GM06990 (cell line): ENCODE measurements at regions not wholly inside any gene's neighbourhood (a gene's known extent, or its start where the extent isn't known, plus 50 kb on each side); places are given as distances from the start of the nearest gene placed in this dataset.

Experiments used
- DNase-seq: peaks from one replicate; pipeline ENCODE4 v3.0.0-alpha.2; 2011; ENCODE audit not compliant: insufficient read length; ENCODE audit errors: extremely low read depth
- H3K27me3 ChIP-seq: replicated peaks from 2 replicates; pipeline ENCODE4 v1.6.0; 2011; ENCODE audit warnings: low read length; ENCODE audit not compliant: control insufficient read depth, insufficient read depth
- H3K36me3 ChIP-seq: 2 replicates; pipeline ENCODE4 v1.5.1; 2011; ENCODE audit warnings: low read length; ENCODE audit not compliant: control insufficient read depth, insufficient read depth
- H3K4me3 ChIP-seq: replicated peaks from 2 replicates; pipeline ENCODE4 v1.5.1; 2011; ENCODE audit warnings: low read depth, mild to moderate bottlenecking, control low read depth, low read length
- TF ChIP-seq, protein P1 (sequence below): IDR thresholded peaks from 2 replicates; pipeline ENCODE4 v1.5.1; 2011; ENCODE audit warnings: low read length, control low read depth, mild to moderate bottlenecking, inconsistent platforms; ENCODE audit not compliant: insufficient read depth, poor library complexity, severe bottlenecking

DNA sequence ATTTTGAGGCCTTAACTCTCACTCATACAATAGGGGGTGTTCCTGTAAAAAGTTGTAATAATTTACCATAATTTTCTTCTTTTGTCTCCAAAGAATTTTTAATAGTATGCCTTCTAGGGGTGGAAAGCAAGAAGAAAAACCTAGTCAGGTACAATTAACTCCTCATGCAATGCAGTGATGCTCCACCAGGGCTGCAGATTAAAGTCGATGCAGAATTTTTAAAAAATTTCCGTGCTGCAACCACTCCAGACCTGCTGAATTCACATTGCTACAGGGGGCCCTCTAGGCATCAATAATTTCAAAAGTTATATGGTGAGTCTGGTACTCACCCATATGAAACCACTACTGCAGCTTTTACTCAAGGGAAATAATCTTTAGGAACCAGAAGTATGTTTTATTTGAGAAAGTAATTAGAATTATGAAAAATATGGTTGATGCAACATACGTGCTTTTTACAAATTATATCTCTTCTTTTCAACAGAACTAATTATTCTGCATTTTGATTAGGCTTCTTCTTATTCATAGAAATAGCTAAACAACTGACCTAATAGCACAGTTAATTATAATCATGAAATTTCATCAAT lies 353.2 kb downstream of the BCAT1 start:
- TF ChIP-seq, protein P1, sequence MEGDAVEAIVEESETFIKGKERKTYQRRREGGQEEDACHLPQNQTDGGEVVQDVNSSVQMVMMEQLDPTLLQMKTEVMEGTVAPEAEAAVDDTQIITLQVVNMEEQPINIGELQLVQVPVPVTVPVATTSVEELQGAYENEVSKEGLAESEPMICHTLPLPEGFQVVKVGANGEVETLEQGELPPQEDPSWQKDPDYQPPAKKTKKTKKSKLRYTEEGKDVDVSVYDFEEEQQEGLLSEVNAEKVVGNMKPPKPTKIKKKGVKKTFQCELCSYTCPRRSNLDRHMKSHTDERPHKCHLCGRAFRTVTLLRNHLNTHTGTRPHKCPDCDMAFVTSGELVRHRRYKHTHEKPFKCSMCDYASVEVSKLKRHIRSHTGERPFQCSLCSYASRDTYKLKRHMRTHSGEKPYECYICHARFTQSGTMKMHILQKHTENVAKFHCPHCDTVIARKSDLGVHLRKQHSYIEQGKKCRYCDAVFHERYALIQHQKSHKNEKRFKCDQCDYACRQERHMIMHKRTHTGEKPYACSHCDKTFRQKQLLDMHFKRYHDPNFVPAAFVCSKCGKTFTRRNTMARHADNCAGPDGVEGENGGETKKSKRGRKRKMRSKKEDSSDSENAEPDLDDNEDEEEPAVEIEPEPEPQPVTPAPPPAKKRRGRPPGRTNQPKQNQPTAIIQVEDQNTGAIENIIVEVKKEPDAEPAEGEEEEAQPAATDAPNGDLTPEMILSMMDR, result peak; percentile 34
- Histone ChIP-seq H3K4me3 (no peak overlapping the region), H3K36me3 (no peaks in the 10 kb centered on the region), H3K27me3 (no peaks in the 10 kb centered on the region)
- no peak for DNase-seq

DNA sequence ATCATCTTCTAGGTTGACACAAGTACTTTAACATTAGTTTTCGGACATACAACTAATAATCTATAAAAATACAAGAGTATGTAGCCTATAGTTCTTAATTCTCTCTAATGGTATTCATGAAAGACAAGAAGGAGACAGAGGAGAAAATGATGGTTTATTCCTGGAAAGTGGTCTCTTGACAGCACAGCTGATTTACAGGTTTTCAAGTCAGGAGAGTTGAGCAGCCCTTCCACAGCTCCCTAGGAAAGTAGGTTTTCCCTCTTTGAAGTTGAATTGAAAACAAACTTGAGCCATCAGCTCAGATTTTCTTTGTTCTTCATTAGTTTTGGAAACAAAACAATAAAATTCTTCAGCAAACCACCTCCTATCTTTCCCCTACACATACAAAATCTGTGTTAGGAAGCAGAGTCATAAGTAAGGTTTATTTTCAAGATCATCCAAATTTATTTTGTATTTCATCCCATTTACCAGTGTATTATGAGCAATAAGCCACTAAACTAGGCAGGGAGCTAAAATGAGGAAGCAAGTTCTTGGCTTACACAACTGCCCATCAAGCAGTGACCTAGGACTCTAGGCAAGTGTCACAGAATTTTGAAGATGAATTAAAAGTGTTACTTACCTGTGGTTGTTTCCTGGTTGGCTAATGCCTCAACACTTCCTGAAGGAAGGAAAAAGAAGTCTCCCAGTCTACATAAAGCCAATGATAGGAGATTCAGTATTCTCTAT lies 357.0 kb downstream of the BCAT1 start:
- Histone ChIP-seq H3K36me3 (no peaks in the 10 kb centered on the region), H3K4me3 (no peak overlapping the region), H3K27me3 (no peaks in the 10 kb centered on the region)
- TF ChIP-seq, protein P1, result no peak
- no peak for DNase-seq

DNA sequence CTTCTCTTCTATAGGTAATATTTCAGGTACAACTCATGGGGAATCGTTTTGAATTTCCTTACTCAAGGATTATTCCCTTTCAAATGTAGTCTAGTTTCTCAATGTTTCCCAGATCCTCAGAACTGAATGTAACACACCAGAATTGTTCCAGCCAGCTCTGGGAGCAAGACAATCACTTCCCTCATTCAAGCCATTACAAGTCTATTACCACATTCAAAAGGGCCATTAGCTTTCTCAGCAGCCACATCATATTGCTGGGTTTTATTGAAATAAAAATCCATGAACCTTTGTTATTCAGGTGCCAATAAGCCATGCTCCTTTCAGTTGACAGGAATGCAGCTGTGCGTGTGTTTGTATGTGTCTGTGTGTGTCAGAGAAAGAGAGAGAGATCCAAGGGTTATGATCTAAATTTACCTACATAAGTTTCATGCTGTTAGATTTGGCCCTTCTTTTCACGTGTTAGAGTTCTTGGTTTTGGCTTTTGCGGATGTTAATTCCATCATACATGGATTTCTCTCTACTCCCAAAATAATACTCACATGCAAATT lies 357.7 kb downstream of the BCAT1 start:
- no peaks in the 10 kb centered on the region for H3K27me3 ChIP-seq
- H3K36me3 ChIP-seq, result no peaks in the 10 kb centered on the region
- no peak overlapping the region for H3K4me3 ChIP-seq
- DNase-seq, result no peak
- TF ChIP-seq, protein P1, result no peak

DNA sequence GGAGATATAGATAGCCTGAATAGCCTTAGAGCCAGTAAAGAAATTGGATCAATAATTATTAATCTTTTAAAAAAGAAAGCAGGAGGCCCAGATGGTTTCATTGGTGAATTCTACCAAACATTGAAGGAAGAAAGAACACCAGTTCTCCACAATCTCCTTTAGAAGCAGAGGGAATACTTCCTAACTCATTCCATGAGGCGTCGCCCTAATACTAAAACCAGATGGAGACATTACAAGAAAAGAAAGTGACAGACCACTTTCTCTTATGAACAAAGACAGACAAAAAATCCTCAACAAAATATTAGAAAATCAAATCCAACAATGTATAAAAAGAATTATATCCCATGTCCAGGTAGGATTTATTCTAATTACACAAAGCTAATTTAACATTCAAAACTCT lies 362.6 kb downstream of the BCAT1 start:
- no peak for DNase-seq
- no peaks in the 10 kb centered on the region for H3K36me3 ChIP-seq
- no peak overlapping the region for H3K4me3 ChIP-seq
- H3K27me3 ChIP-seq, result no peaks in the 10 kb centered on the region
- TF ChIP-seq, protein P1, result no peak

DNA sequence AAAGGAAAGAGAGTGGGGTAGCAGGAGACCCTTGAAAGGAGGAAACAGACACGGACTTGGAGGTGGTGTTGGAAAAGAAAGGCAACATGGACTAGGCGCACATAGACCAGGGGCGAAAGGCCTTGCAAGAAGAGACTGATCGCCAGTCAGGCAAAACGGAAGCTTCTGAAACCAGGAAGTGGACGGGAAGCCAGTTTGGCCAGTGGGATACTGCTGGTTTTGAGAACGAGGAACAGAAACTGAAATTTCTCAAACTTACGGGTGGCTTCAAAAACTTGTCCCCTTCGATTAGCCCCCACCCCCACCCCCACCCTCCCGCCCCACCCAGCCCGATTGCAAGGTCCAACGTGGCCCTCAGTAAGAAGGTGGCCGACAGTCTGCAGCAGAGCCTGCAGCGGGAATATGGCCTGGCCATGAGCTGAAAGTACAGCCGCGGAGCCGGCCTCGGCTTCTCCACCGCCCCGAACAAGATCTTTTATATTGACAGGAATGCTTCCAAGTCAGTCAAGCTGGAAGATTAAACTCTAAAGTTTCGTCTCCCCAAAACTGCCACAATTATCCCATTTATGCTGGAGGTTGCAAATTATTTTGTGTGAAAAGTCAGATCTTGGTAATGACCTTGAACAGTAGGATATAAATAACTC lies 364.7 kb downstream of the BCAT1 start:
- TF ChIP-seq, protein P1, result no peak
- no peak for DNase-seq
- no peaks in the 10 kb centered on the region for H3K27me3 ChIP-seq

More for the DNA sequence above, 364.7 kb downstream of the BCAT1 start:
- no peak overlapping the region for H3K4me3 ChIP-seq
- H3K36me3 ChIP-seq, result no peaks in the 10 kb centered on the region
